Adrenal gland (tissue), 9 donors: ENCODE measurements at regions not wholly inside any gene's neighbourhood (a gene's known extent, or its start where the extent isn't known, plus 50 kb on each side); places are given as distances from the start of the nearest gene placed in this dataset.

Experiments
- DNase-seq, 7 donors: peaks; one replicate each; pipeline ENCODE4 v3.0.0-alpha.2; 2019 to 2020
- H3K27ac ChIP-seq, 5 donors: fragments of 200-600 bp; sonication (generic) in 4 of 5; 1 replicate in 3 of 5; 2 replicates in 2 of 5; pipeline versions ENCODE4 v1.5.1 to v1.8.0; 2016 to 2020; ENCODE audit warnings: mild to moderate bottlenecking in 1 of 5
- H3K27me3 ChIP-seq: fragments of 200-600 bp; 2 replicates; pipeline ENCODE4 v1.8.0; 2021
- H3K36me3 ChIP-seq, 2 donors: fragments of 200-600 bp; replicated peaks in 1 of 2; 1 replicate in 1 of 2; 2 replicates in 1 of 2; pipeline versions ENCODE4 v1.5.1 to v1.8.0; 2018 to 2022
- H3K4me1 ChIP-seq, 2 donors: fragments of 200-600 bp; replicated peaks in 1 of 2; 1 replicate in 1 of 2; 2 replicates in 1 of 2; pipeline versions ENCODE4 v1.5.1 to v1.8.0; 2018 to 2021
- H3K4me3 ChIP-seq, 4 donors: fragments of 200-600 bp; sonication (generic) in 3 of 4; one replicate each; pipeline ENCODE4 v1.5.1; 2016 to 2018
- H3K9me3 ChIP-seq, 3 donors: fragments of 200-600 bp; sonication (generic) in 1 of 3; replicated peaks in 1 of 3; 1 replicate in 2 of 3; 2 replicates in 1 of 3; pipeline versions ENCODE4 v1.5.1 to v1.8.0; 2016 to 2021
- POLR2A ChIP-seq, 2 donors: fragments of 450-650 bp; IDR thresholded peaks; one replicate each; pipeline ENCODE4 v1.6.1; 2017; ENCODE audit warnings: antibody characterized with exemption in 2 of 2, mild to moderate bottlenecking in 2 of 2, moderate library complexity in 1 of 2
- WGBS, 4 donors: extraction: QIAGEN DNeasy Blood & Tissue Kit in 2 of 4; methylation state at CpG; one replicate each; pipeline versions ENCODE4 v1.1.5 to v1.1.7; 2013 to 2017; 5-methylcytosine and 5-hydroxymethylcytosine counted together
- intact Hi-C, 2 donors: fragments of 100-400 bp; cut with DNase I; formaldehyde crosslinking; loops; one replicate each; pipeline versions ENCODE4 v1.14.1 to v1.15.0; 2022 to 2023
- TF ChIP-seq, protein P1 (sequence below), 6 experiments: fragments of 450-650 bp in 4 of 6; fragments of 200-600 bp in 2 of 6; sonication (generic) in 1 of 6; IDR thresholded peaks; 1 replicate in 5 of 6; 2 replicates in 1 of 6; pipeline versions ENCODE4 v1.5.1 to v1.8.0; 2016 to 2021; ENCODE audit warnings: antibody characterized with exemption in 6 of 6, mild to moderate bottlenecking in 2 of 6, moderate library complexity in 1 of 6
- donor health status: healthy with polysubstance abuse.
- donor health status: Bipolar disorder and iron deficiency.
- donor health status: DM: yes; HTN: yes; CAD: no.
- donor health status: DM: no; HTN: no; CAD: no.
- donor health status: DM: no; HTN: no; CAD: no.

DNA sequence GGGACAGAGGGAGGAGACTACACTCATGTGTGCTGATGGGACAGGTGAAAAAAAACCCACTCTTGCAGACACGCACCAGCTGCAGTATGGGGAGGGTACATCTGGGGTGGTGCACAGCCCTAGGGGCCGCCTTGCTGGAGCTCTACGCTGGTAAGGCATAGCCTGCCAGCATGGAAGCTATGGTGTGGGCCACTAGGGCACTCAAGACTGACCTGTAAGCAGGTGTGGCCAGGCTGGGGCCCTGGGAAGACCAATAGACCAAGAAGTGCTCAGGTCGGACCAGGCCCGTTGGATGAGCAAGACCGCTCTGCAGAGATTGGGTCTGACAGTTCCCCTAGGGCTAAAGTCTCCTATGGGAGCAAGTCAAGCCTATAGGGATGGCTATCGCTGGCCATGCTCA, 314.8 kb downstream of the FAM47A start:
- intact Hi-C loops = no loop called here
- Histone ChIP-seq H3K27me3 (no peaks in the 10 kb centered on the region), H3K9me3 (no peaks in the 10 kb centered on the region), H3K4me1 (no peaks in the 10 kb centered on the region), H3K27ac (no peak overlapping the region), H3K36me3 (no peaks in the 10 kb centered on the region), H3K4me3 (no peak overlapping the region)
- TF ChIP-seq, protein P1, sequence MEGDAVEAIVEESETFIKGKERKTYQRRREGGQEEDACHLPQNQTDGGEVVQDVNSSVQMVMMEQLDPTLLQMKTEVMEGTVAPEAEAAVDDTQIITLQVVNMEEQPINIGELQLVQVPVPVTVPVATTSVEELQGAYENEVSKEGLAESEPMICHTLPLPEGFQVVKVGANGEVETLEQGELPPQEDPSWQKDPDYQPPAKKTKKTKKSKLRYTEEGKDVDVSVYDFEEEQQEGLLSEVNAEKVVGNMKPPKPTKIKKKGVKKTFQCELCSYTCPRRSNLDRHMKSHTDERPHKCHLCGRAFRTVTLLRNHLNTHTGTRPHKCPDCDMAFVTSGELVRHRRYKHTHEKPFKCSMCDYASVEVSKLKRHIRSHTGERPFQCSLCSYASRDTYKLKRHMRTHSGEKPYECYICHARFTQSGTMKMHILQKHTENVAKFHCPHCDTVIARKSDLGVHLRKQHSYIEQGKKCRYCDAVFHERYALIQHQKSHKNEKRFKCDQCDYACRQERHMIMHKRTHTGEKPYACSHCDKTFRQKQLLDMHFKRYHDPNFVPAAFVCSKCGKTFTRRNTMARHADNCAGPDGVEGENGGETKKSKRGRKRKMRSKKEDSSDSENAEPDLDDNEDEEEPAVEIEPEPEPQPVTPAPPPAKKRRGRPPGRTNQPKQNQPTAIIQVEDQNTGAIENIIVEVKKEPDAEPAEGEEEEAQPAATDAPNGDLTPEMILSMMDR (IDR thresholded peaks at IDR 0.05) = no peak
- no peak for TF ChIP-seq POLR2A (IDR thresholded peaks at IDR 0.05)
- no peak for DNase-seq
- 76 to 90% (median 83%) methylated on average over 2 to 7 of the region's 7 CpGs for WGBS, 4 donors

DNA sequence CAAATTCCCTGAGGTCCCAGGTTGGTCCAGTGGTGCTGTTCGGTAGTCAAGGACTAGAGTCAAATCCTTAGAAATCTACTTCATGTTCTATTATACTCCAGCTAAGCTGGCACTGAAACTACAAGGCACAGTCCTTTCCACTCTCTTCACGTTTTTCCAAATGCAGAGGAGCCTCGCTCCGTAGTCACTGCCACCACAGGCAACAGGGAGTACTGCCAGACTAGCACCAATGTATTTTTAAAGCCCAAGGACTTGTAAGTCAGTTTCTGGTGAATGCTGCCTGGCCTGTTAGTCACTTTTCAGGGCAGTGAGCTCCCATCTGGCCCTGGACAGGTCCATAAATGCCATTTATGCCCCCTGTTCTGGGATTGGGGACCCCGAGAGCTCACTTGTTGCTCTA, 323.5 kb downstream of the FAM47A start:
- Histone ChIP-seq H3K4me1 (no peaks in the 10 kb centered on the region), H3K9me3 (no peaks in the 10 kb centered on the region), H3K27me3 (no peaks in the 10 kb centered on the region), H3K27ac (no peak overlapping the region), H3K36me3 (no peaks in the 10 kb centered on the region), H3K4me3 (no peak overlapping the region)
- TF ChIP-seq, protein P1 (IDR thresholded peaks at IDR 0.05) = no peak
- no peak for TF ChIP-seq POLR2A (IDR thresholded peaks at IDR 0.05)
- 49 to 78% (median 69%) methylated on average over 4 to 5 of the region's 5 CpGs for WGBS, 4 donors
- DNase-seq = no peak
- intact Hi-C loops = no loop called here

DNA sequence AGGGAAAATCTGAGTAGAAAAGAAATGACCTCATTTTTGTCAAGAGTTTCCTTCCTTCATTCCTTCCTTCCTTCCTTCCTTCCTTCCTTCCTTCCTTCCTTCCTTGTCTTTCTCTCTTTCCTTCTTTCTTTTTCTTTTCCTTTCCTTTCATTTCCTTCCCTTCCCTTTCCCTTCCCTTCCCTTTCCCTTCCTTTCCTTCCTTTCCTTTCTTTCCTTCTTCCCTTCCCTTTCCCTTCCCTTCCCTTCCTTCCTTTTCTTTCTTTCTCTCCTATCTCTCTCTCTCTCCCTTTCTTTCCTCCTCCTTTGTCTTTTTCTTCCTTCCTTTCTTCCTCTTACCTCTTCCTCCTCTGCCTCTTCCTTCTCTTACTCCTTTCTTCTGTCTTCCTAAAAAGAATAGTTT, 347.6 kb downstream of the FAM47A start:
- no peaks in the 10 kb centered on the region for H3K4me1 ChIP-seq
- DNase-seq = no peak
- intact Hi-C loops = no loop called here

DNA sequence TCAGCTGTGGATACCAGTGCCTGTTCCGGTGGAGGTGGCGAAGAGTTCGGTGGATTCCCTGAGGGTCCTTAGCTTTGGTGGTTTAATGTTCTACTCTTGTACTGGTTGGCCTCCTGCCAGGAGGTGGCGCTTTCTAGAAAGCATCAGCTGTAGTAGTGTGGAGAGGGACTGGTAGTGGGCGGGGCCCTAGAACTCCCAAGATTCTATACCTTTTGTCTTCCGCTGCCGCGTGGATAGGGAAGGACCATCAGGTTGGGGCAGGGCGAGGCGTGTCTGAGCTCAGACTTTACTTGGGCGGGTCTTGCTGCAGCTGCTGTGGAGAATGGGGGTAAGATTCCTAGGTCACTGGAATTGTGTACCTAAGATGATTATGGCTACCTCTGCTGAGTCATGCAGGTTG, 390.3 kb downstream of the FAM47A start:
- no peak overlapping the region for H3K4me3 ChIP-seq
- no peaks in the 10 kb centered on the region for H3K9me3 ChIP-seq
- no peaks in the 10 kb centered on the region for H3K27me3 ChIP-seq
- 72 to 89% (median 83%) methylated on average over 6 to 11 of the region's 11 CpGs for WGBS, 4 donors
- H3K36me3 ChIP-seq = no peaks in the 10 kb centered on the region
- DNase-seq = no peak
- intact Hi-C loops = no loop called here
- H3K27ac ChIP-seq = no peak overlapping the region
- TF ChIP-seq POLR2A (IDR thresholded peaks at IDR 0.05) = no peak
- TF ChIP-seq, protein P1 (IDR thresholded peaks at IDR 0.05) = no peak
- no peaks in the 10 kb centered on the region for H3K4me1 ChIP-seq

More for the DNA sequence above, 347.6 kb downstream of the FAM47A start:
- no peaks in the 10 kb centered on the region for H3K36me3 ChIP-seq
- H3K27me3 ChIP-seq = peaks cover 8% of the 10 kb centered on the region
- no peaks in the 10 kb centered on the region for H3K9me3 ChIP-seq
- H3K27ac ChIP-seq = no peak overlapping the region
- H3K4me3 ChIP-seq = no peak overlapping the region
- no peak for TF ChIP-seq POLR2A (IDR thresholded peaks at IDR 0.05)
- TF ChIP-seq, protein P1 (IDR thresholded peaks at IDR 0.05) = no peak
